GM12874 (cell line): ENCODE measurements at regions not wholly inside any gene's neighbourhood (a gene's known extent, or its start where the extent isn't known, plus 50 kb on each side); places are given as distances from the start of the nearest gene placed in this dataset.

Source experiments
- TF ChIP-seq, protein P1 (sequence below): IDR thresholded peaks from 2 replicates; pipeline ENCODE4 v1.5.1; 2011; ENCODE audit warnings: low read depth, mild to moderate bottlenecking, control low read depth, low read length, moderate library complexity; ENCODE audit not compliant: insufficient read depth

DNA sequence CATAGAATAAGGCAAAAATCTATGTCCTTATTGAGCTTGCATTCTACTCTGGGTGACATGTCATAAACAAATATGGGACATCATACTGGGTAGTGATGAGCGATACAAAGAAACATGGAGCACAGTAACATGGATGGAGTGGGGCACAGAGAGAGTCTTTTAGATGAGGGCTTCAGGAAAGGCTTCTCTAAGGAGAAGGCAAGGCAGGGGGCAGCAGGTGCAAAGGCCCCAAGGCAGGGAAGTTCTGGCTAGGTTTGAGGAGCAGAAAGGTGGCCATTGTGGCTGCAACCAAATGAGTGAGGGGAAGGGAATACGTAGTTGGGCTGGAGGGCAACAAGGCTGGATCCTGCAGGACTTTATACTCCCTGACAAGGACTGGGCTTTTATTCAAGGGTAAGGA, 211.4 kb downstream of the HERPUD2 start:
- TF ChIP-seq, protein P1, sequence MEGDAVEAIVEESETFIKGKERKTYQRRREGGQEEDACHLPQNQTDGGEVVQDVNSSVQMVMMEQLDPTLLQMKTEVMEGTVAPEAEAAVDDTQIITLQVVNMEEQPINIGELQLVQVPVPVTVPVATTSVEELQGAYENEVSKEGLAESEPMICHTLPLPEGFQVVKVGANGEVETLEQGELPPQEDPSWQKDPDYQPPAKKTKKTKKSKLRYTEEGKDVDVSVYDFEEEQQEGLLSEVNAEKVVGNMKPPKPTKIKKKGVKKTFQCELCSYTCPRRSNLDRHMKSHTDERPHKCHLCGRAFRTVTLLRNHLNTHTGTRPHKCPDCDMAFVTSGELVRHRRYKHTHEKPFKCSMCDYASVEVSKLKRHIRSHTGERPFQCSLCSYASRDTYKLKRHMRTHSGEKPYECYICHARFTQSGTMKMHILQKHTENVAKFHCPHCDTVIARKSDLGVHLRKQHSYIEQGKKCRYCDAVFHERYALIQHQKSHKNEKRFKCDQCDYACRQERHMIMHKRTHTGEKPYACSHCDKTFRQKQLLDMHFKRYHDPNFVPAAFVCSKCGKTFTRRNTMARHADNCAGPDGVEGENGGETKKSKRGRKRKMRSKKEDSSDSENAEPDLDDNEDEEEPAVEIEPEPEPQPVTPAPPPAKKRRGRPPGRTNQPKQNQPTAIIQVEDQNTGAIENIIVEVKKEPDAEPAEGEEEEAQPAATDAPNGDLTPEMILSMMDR = no peak

DNA sequence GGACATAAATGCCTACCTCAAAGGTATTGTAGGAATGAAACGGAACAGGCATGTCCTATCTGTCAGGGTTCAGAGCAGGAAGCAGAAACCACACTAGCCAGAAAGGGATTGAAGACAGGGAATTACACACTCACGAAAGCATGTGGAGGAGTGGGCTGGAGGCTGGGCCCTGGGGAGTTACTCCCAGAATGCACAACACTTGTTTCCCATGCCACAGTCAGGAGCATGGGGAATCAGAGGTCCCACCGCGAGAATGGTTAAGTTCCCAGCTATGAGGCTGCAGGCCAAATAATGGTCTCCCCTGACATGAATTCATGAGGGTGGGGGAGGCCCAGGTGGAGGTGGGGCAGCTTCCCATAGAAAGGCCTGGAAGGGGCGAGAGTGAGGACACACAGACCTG, 212.7 kb downstream of the HERPUD2 start:
- TF ChIP-seq, protein P1 = no peak

DNA sequence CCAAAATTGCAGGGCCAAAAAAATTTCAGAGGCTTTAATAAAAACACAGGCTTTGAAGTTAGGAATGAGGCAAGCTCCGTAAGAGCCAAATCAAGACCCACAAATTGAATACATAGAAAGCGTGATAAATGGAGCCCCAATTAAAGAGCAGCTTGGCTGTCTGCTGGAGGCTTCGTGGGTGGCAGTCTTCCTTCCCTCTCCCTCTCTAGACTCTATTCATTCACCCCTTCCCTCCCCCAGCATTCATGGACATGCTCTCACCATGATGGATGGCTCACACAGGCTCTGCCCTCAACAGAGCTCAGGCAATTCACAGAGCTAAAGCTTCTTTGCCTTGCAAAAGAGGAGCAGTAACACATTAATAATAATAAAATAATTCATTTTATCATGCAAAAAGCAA, 214.1 kb downstream of the HERPUD2 start:
- TF ChIP-seq, protein P1 = no peak

DNA sequence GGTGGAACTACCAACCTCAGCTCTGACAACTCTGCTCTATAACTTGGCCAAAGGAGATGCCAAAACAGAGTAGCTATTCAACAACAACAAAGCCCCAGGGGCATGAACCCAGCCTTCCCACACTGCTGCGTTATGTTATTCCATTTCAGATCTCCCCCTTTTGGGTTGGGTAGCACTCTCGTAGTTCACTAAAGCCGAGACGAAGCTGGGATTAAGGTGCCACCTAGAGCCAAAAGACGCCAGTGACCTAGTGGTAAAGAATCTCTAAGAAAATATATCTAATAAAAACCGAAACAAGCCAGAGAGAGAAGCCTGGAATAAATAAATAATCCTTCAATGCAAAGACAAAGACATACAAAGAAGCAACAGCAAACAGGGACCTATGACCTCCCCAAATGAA, 217.3 kb downstream of the HERPUD2 start:
- TF ChIP-seq, protein P1 = no peak

DNA sequence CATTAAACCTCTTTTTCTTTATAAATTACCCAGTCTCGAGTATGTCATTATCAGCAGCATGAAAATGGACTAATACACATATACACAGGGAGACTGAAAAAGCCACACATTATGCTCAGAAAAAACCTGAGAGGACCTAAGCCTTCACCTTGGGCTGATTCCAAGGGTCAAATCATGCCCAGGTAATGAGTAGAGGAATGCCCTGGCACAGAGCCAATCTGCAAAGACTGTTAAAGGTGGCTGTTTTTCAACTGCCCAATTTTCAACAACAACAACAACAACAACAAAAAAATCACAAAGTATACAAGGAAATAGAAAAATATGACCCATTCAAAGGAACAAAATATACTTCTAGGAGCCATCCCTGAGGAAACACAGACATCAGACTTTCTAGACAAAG, 220.2 kb upstream of the TBX20 start:
- TF ChIP-seq, protein P1 = no peak

DNA sequence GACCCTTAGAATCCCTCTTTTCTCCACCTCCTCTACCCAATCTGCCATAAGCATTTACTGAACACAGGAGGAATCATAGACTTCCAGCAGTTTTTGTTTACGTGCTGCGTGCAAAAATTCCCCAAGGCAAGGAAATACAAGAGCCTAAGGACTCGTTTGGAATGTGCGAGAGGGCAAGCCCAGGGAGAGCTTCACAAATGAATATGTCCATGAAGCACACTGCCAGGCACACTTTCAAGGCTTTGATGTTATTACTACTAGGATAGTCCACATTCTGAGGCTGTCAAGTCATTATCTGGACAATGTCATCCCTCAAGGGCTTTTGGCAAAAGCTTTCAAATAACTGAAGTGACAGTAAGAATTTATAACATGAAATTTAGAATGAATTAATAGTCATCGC, 214.7 kb upstream of the TBX20 start:
- TF ChIP-seq, protein P1 = no peak

DNA sequence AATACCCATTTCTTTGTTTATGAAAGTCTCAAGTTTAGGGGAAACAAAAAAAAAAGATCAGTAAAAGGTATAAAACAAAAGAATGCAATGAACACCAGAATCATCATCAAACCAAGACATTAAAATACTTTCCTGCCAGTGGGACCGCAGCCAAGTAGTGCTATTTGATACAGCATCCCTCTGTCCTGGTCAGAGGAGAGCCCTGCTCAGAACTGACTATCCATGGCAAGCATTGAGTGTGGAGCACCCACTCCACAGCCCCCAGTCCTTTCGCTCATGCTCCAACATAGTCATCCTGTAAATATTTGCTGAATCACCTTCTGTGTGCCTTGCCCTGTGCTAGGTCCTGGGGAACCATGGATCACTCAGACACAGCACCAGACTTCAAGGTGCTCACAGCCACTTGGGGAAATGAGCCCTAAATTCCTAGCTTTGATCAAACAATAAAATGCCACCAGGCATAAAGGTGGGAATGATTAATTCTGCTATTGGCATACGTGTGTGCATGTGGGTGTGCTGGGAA, 213.6 kb upstream of the TBX20 start:
- TF ChIP-seq, protein P1 = no peak
